IMR-90 (cell line): ENCODE measurements at regions not wholly inside any gene's neighbourhood (a gene's known extent, or its start where the extent isn't known, plus 50 kb on each side); places are given as distances from the start of the nearest gene placed in this dataset.

Experiments used
- ATAC-seq: fragments of 200-7000 bp; cut with Tn5 transposase; 2 replicates; pipeline ENCODE4 v1.9.1; 2020; ENCODE audit warnings: low read depth, mild to moderate bottlenecking, moderate library complexity
- BruUV-seq: library from RNA; stranded (reverse); fragments of 400-500 nt; replicated peaks from 2 replicates; lab custom pipeline; 2021; lab: Mats Ljungman, UMichigan
- CTCF ChIA-PET: fragments of 300-600 bp; formaldehyde crosslinking; extraction: SDS; loops from one replicate; lab custom pipeline; 2021; ENCODE audit warnings: antibody characterized with exemption; lab: Yijun Ruan, JAX
- POLR2A ChIA-PET: fragments of 300-600 bp; sonication (Branson Sonifier 250); formaldehyde crosslinking; loops from one replicate; lab custom pipeline; 2022; ENCODE audit warnings: antibody characterized with exemption; ENCODE audit not compliant: unreplicated experiment; lab: Charles Lee
- DNase-seq: peaks from one replicate; pipeline ENCODE4 v3.0.0; 2013
- H2AFZ ChIP-seq: replicated peaks from 2 replicates; pipeline ENCODE3; 2013; ENCODE audit warnings: low read length, mild to moderate bottlenecking; ENCODE audit not compliant: poor library complexity
- H2AK5ac ChIP-seq: 2 replicates; pipeline ENCODE4 v1.6.1; 2013; ENCODE audit warnings: low read depth, low read length, inconsistent platforms
- H2AK9ac ChIP-seq: replicated peaks from 2 replicates; pipeline ENCODE3; 2013; ENCODE audit warnings: mild to moderate bottlenecking, low read depth, low read length, moderate library complexity; ENCODE audit not compliant: poor library complexity
- H2BK120ac ChIP-seq: 2 replicates; pipeline ENCODE4 v1.6.1; 2013; ENCODE audit warnings: low read depth, low read length, inconsistent platforms
- H2BK15ac ChIP-seq: 3 replicates; pipeline ENCODE4 v1.6.1; 2013; ENCODE audit warnings: low read depth, low read length, inconsistent platforms
- H2BK20ac ChIP-seq: 2 replicates; pipeline ENCODE4 v1.6.1; 2013; ENCODE audit warnings: low read depth, mild to moderate bottlenecking, inconsistent platforms, low read length, moderate library complexity
- H2BK5ac ChIP-seq: 2 replicates; pipeline ENCODE4 v1.6.1; 2013; ENCODE audit warnings: mild to moderate bottlenecking, low read depth, low read length, inconsistent platforms; ENCODE audit not compliant: poor library complexity, severe bottlenecking
- H3K14ac ChIP-seq: replicated peaks from 2 replicates; pipeline ENCODE4 v1.6.1; 2013; ENCODE audit warnings: low read depth, low read length, inconsistent platforms
- H3K18ac ChIP-seq: 2 replicates; pipeline ENCODE4 v1.6.1; 2013; ENCODE audit warnings: low read depth, low read length, control low read depth
- H3K23ac ChIP-seq: 2 replicates; pipeline ENCODE4 v1.6.1; 2013; ENCODE audit warnings: low read depth, low read length, inconsistent platforms
- H3K27ac ChIP-seq: 2 replicates; pipeline ENCODE4 v1.5.1; 2013; ENCODE audit warnings: mild to moderate bottlenecking, control low read depth, low read length; ENCODE audit not compliant: insufficient read depth
- H3K27me3 ChIP-seq: 2 replicates; pipeline ENCODE4 v1.6.1; 2013; ENCODE audit warnings: low read length; ENCODE audit not compliant: control insufficient read depth, insufficient read depth
- H3K36me3 ChIP-seq: 2 replicates; pipeline ENCODE4 v1.6.1; 2013; ENCODE audit warnings: low read length, mixed read lengths; ENCODE audit not compliant: control insufficient read depth, insufficient read depth
- H3K4ac ChIP-seq: 2 replicates; pipeline ENCODE4 v1.6.1; 2013; ENCODE audit warnings: low read depth, low read length, inconsistent platforms
- H3K4me1 ChIP-seq: 2 replicates; pipeline ENCODE4 v1.6.1; 2013; ENCODE audit warnings: low read length, mixed read lengths; ENCODE audit not compliant: control insufficient read depth, insufficient read depth
- H3K4me2 ChIP-seq: 2 replicates; pipeline ENCODE4 v1.6.1; 2013; ENCODE audit warnings: low read depth, mild to moderate bottlenecking, control low read depth, low read length, moderate library complexity
- H3K4me3 ChIP-seq: 2 replicates; pipeline ENCODE4 v1.5.1; 2013; ENCODE audit warnings: low read depth, mild to moderate bottlenecking, control low read depth, low read length, moderate library complexity; ENCODE audit not compliant: insufficient read depth
- H3K56ac ChIP-seq: 2 replicates; pipeline ENCODE4 v1.6.1; 2013; ENCODE audit warnings: low read length, inconsistent platforms; ENCODE audit not compliant: insufficient read depth; ENCODE audit errors: extremely low read depth
- H3K79me1 ChIP-seq, 2 experiments: 2 replicates each; pipeline ENCODE4 v1.6.1; 2013; ENCODE audit warnings: low read length in 2 of 2, inconsistent platforms in 1 of 2, low read depth in 1 of 2
- H3K9ac ChIP-seq: 2 replicates; pipeline ENCODE4 v1.6.1; 2013; ENCODE audit warnings: low read depth, low read length, control low read depth
- H3K9me1 ChIP-seq: 2 replicates; pipeline ENCODE4 v1.6.1; 2013; ENCODE audit warnings: low read length, inconsistent platforms; ENCODE audit not compliant: insufficient read depth
- H3K9me3 ChIP-seq: 2 replicates; pipeline ENCODE4 v1.6.1; 2013; ENCODE audit warnings: low read length; ENCODE audit not compliant: control insufficient read depth, insufficient read depth
- H4K20me1 ChIP-seq: 2 replicates; pipeline ENCODE4 v1.6.1; 2013; ENCODE audit warnings: low read length, inconsistent platforms; ENCODE audit not compliant: insufficient read depth
- H4K5ac ChIP-seq: 2 replicates; pipeline ENCODE4 v1.6.1; 2013; ENCODE audit warnings: mild to moderate bottlenecking, low read depth, low read length, control low read depth
- H4K8ac ChIP-seq, 2 experiments: 2 replicates each; pipeline ENCODE4 v1.6.1; 2013; ENCODE audit warnings: low read depth in 2 of 2, low read length in 2 of 2, control low read depth in 1 of 2, inconsistent platforms in 1 of 2
- H4K91ac ChIP-seq: 2 replicates; pipeline ENCODE4 v1.6.1; 2013; ENCODE audit warnings: low read depth, low read length, inconsistent platforms; ENCODE audit not compliant: insufficient read depth
- BHLHE40 ChIP-seq: fragments of 150-350 bp; IDR thresholded peaks from 2 replicates; pipeline ENCODE4 v1.6.1; 2016; ENCODE audit warnings: mild to moderate bottlenecking, low read depth, low read length
- CEBPB ChIP-seq: IDR thresholded peaks from 2 replicates; pipeline ENCODE4 v1.6.1; 2012; ENCODE audit warnings: low read depth, low read length, improper control_type of control experiment
- CHD1 ChIP-seq: IDR thresholded peaks from 2 replicates; pipeline ENCODE4 v1.6.1; 2012; ENCODE audit warnings: low read depth, low read length, improper control_type of control experiment
- FOS ChIP-seq: fragments of 150-350 bp; IDR thresholded peaks from 2 replicates; pipeline ENCODE4 v1.6.1; 2016; ENCODE audit warnings: low read depth, low read length
- MAFK ChIP-seq: IDR thresholded peaks from 2 replicates; pipeline ENCODE4 v1.6.1; 2012; ENCODE audit warnings: low read depth, low read length, improper control_type of control experiment
- MAZ ChIP-seq: IDR thresholded peaks from 2 replicates; pipeline ENCODE4 v1.6.1; 2012; ENCODE audit warnings: low read depth, mild to moderate bottlenecking, low read length, improper control_type of control experiment, moderate library complexity, borderline replicate concordance
- MXI1 ChIP-seq: IDR thresholded peaks from 2 replicates; pipeline ENCODE4 v1.6.1; 2012; ENCODE audit warnings: low read depth, mild to moderate bottlenecking, low read length, moderate library complexity, borderline replicate concordance
- NFE2L2 ChIP-seq: fragments of 150-350 bp; IDR thresholded peaks from 2 replicates; pipeline ENCODE4 v1.6.1; 2016; ENCODE audit warnings: low read depth, mild to moderate bottlenecking, low read length
- POLR2A ChIP-seq: IDR thresholded peaks from 2 replicates; pipeline ENCODE4 v1.6.1; 2012; ENCODE audit warnings: mild to moderate bottlenecking, low read depth, low read length
- RAD21 ChIP-seq: IDR thresholded peaks from 2 replicates; pipeline ENCODE4 v1.6.1; 2012; ENCODE audit warnings: low read length, improper control_type of control experiment
- RCOR1 ChIP-seq: IDR thresholded peaks from 2 replicates; pipeline ENCODE4 v1.6.1; 2012; ENCODE audit warnings: mild to moderate bottlenecking, low read length, improper control_type of control experiment; ENCODE audit not compliant: insufficient replicate concordance
- RFX5 ChIP-seq: IDR thresholded peaks from 2 replicates; pipeline ENCODE4 v1.8.0; 2012; ENCODE audit warnings: low read depth, mild to moderate bottlenecking, low read length, moderate library complexity
- SMC3 ChIP-seq: fragments of 150-350 bp; IDR thresholded peaks from 2 replicates; pipeline ENCODE4 v1.6.1; 2016; ENCODE audit warnings: low read depth, mild to moderate bottlenecking, antibody characterized with exemption, low read length, moderate library complexity
- dilution Hi-C: fragments of 300-500 bp; cut with HindIII; formaldehyde crosslinking; loops from one replicate; pipeline ENCODE4 v1.14.3; 2018; ENCODE audit warnings: low sequenced_read_pairs; ENCODE audit not compliant: unreplicated experiment
- in situ Hi-C: fragments of 300-500 bp; cut with MboI; formaldehyde crosslinking; loops from 3 replicates; pipeline ENCODE4 v1.14.3; 2019; ENCODE audit warnings: low sequenced_read_pairs, inconsistent platforms, mixed read lengths
- intact Hi-C: fragments of 100-400 bp; cut with micrococcal nuclease; formaldehyde crosslinking; loops from 2 replicates; pipeline ENCODE4 v1.10.0; 2022
- TF ChIP-seq, protein P1 (sequence below): conservative IDR thresholded peaks from 2 replicates; pipeline ENCODE4 v1.5.1; 2012; ENCODE audit warnings: mild to moderate bottlenecking, low read depth, low read length, improper control_type of control experiment
- TF ChIP-seq, protein P2 (sequence below): fragments of 150-350 bp; IDR thresholded peaks from 2 replicates; pipeline ENCODE4 v1.6.1; 2016; ENCODE audit warnings: low read depth, mild to moderate bottlenecking, low read length, moderate library complexity, borderline replicate concordance
- TF ChIP-seq, protein P3 (sequence below): fragments of 150-350 bp; IDR thresholded peaks from 2 replicates; pipeline ENCODE4 v1.6.1; 2017; ENCODE audit warnings: mild to moderate bottlenecking, antibody characterized with exemption, low read length, low read depth

DNA sequence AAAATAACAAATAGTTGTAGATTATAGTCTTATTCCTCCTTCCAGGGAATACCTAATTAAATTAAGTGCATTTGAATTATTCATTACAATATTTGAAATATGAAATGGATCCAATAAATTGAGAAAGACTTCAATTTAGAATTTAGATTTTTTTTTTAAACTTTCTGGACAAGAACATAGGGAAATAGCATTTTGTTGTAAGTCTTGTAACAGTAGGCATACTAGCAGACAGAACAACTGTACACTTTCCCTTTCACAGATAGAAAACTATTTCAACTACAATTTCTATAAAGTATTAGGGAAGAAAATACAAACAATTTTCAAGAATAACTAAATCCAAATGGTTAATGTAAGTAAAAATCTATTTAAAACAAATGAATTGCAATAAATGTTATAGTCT lies 577.5 kb downstream of the USP25 start:
- ChIA-PET POLR2A (no interaction called here), CTCF (no interaction called here)
- Histone ChIP-seq H3K36me3 (no peaks in the 10 kb centered on the region), H2AK5ac (no peak overlapping the region), H2BK120ac (no peak overlapping the region), H3K4me1 (no peaks in the 10 kb centered on the region), H4K8ac (no peak overlapping the region), H3K9ac (no peak overlapping the region), H3K4me3 (no peak overlapping the region), H2AK9ac (no peak overlapping the region), H2BK20ac (no peak overlapping the region), H3K79me1 (no peaks in the 10 kb centered on the region), H4K5ac (no peak overlapping the region), H3K18ac (no peak overlapping the region), H2BK15ac (no peak overlapping the region), H3K9me1 (no peaks in the 10 kb centered on the region), H3K23ac (no peak overlapping the region), H4K20me1 (no peaks in the 10 kb centered on the region), H3K14ac (no peak overlapping the region), H2BK5ac (no peak overlapping the region), H3K27ac (no peak overlapping the region), H4K91ac (no peak overlapping the region), H3K9me3 (no peaks in the 10 kb centered on the region), H3K27me3 (no peaks in the 10 kb centered on the region), H3K4ac (no peak overlapping the region), H3K4me2 (no peak overlapping the region), H3K56ac (no peak overlapping the region), H2AFZ (no peak overlapping the region)
- no peak for DNase-seq
- TF ChIP-seq NFE2L2 (no peak), RFX5 (no peak), POLR2A (no peak), CEBPB (no peak), RCOR1 (no peak), RAD21 (no peak), BHLHE40 (no peak), FOS (no peak), MXI1 (no peak), CHD1 (no peak), MAZ (no peak), SMC3 (no peak), MAFK (no peak)
- TF ChIP-seq, protein P1, sequence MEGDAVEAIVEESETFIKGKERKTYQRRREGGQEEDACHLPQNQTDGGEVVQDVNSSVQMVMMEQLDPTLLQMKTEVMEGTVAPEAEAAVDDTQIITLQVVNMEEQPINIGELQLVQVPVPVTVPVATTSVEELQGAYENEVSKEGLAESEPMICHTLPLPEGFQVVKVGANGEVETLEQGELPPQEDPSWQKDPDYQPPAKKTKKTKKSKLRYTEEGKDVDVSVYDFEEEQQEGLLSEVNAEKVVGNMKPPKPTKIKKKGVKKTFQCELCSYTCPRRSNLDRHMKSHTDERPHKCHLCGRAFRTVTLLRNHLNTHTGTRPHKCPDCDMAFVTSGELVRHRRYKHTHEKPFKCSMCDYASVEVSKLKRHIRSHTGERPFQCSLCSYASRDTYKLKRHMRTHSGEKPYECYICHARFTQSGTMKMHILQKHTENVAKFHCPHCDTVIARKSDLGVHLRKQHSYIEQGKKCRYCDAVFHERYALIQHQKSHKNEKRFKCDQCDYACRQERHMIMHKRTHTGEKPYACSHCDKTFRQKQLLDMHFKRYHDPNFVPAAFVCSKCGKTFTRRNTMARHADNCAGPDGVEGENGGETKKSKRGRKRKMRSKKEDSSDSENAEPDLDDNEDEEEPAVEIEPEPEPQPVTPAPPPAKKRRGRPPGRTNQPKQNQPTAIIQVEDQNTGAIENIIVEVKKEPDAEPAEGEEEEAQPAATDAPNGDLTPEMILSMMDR = no peak
- TF ChIP-seq, protein P2, sequence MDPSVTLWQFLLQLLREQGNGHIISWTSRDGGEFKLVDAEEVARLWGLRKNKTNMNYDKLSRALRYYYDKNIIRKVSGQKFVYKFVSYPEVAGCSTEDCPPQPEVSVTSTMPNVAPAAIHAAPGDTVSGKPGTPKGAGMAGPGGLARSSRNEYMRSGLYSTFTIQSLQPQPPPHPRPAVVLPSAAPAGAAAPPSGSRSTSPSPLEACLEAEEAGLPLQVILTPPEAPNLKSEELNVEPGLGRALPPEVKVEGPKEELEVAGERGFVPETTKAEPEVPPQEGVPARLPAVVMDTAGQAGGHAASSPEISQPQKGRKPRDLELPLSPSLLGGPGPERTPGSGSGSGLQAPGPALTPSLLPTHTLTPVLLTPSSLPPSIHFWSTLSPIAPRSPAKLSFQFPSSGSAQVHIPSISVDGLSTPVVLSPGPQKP = no peak
- TF ChIP-seq, protein P3, sequence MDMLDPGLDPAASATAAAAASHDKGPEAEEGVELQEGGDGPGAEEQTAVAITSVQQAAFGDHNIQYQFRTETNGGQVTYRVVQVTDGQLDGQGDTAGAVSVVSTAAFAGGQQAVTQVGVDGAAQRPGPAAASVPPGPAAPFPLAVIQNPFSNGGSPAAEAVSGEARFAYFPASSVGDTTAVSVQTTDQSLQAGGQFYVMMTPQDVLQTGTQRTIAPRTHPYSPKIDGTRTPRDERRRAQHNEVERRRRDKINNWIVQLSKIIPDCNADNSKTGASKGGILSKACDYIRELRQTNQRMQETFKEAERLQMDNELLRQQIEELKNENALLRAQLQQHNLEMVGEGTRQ = no peak
- no peak for ATAC-seq
- dilution Hi-C loops = no loop called here
- intact Hi-C loops = no loop called here
- in situ Hi-C loops = no loop called here
- no TSS peak for BruUV-seq
